ENCODE measurements at regions not wholly inside any gene's neighbourhood (a gene's known extent, or its start where the extent isn't known, plus 50 kb on each side); places are given as distances from the start of the nearest gene placed in this dataset.

GRCh38 chr11:40023724-40024123 lies 1435.7 kb downstream of the LRRC4C start:
- TF ChIP-seq CTCF (IDR thresholded peaks at IDR 0.05), result no peak
- no peak for TF ChIP-seq POLR2AphosphoS5 (IDR thresholded peaks at IDR 0.05)
- TF ChIP-seq POLR2A (IDR thresholded peaks at IDR 0.05), result no peak

All from transverse colon (tissue), 4 donors.